A549 (cell line): ENCODE measurements at regions not wholly inside any gene's neighbourhood (a gene's known extent, or its start where the extent isn't known, plus 50 kb on each side); places are given as distances from the start of the nearest gene placed in this dataset.

Experiments
- ATAC-seq, 2 experiments: fragments of 200-7000 bp in 1 of 2; fragments of >200 bp in 1 of 2; cut with Nextera tagmentation in 1 of 2; cut with Tn5 transposase in 1 of 2; 3 replicates each; pipeline versions ENCODE4 v1.8.0 to v1.9.1; 2018 to 2020; ENCODE audit warnings: mild to moderate bottlenecking in 1 of 2, moderate library complexity in 1 of 2
- CTCF ChIA-PET: fragments of 300-600 bp; sonication (Branson Sonifier 250); formaldehyde crosslinking; extraction: SDS; loops from one replicate; lab custom pipeline; 2021; ENCODE audit warnings: antibody characterized with exemption, inconsistent platforms; lab: Yijun Ruan, JAX
- POLR2A ChIA-PET: fragments of 350-600 bp; formaldehyde crosslinking; extraction: SDS; loops from one replicate; lab custom pipeline; 2021; ENCODE audit warnings: antibody characterized with exemption, inconsistent platforms; lab: Yijun Ruan, JAX
- DNase-seq, 2 experiments: peaks; one replicate each; pipeline versions ENCODE4 v3.0.0 to v3.0.0-alpha.2; 2011 to 2016; ENCODE audit warnings: low read depth in 1 of 2, low spot score in 1 of 2
- FAIRE-seq: peaks from 2 replicates; lab custom pipeline; 2011; peaks lifted over from hg19 to GRCh38; lab: Jason Lieb, UNC
- H3K27ac ChIP-seq, 2 experiments: fragments of >200 bp; sonication (Bioruptor Twin); formaldehyde crosslinking; 3 replicates each; pipeline ENCODE4 v1.5.1; 2016 to 2017
- H3K4me1 ChIP-seq: fragments of >200 bp; sonication (Bioruptor Twin); formaldehyde crosslinking; 3 replicates; pipeline ENCODE4 v1.6.1; 2016
- H3K4me2 ChIP-seq: fragments of >200 bp; sonication (Bioruptor Twin); formaldehyde crosslinking; 3 replicates; pipeline ENCODE4 v1.6.1; 2016
- H3K4me3 ChIP-seq: fragments of >200 bp; sonication (Bioruptor Twin); formaldehyde crosslinking; 3 replicates; pipeline ENCODE4 v1.5.1; 2016
- H3K9me3 ChIP-seq: fragments of >200 bp; sonication (Bioruptor Twin); formaldehyde crosslinking; 3 replicates; pipeline ENCODE4 v1.6.1; 2016
- CTCF ChIP-seq: fragments of >200 bp; sonication (Bioruptor Twin); formaldehyde crosslinking; IDR thresholded peaks from 3 replicates; pipeline ENCODE4 v1.5.1; 2016
- HDAC2 ChIP-seq: fragments of 200-600 bp; sonication (generic); IDR thresholded peaks from 2 replicates; pipeline ENCODE4 v1.6.1; 2016
- HES2 ChIP-seq: fragments of >200 bp; sonication (Bioruptor Twin); formaldehyde crosslinking; IDR thresholded peaks from 2 replicates; pipeline ENCODE4 v1.6.1; 2016
- HMGXB4 ChIP-seq: fragments of 250-450 bp; sonication (Bioruptor Pico); IDR thresholded peaks from 2 replicates; pipeline ENCODE4 v1.5.0; 2021; ENCODE audit warnings: mild to moderate bottlenecking, moderate library complexity, borderline replicate concordance
- HOXA7 ChIP-seq: fragments of 250-450 bp; sonication (Bioruptor Pico); IDR thresholded peaks from 2 replicates; pipeline ENCODE4 v1.5.0; 2020; ENCODE audit warnings: mild to moderate bottlenecking, moderate library complexity
- JUN ChIP-seq, 2 experiments: fragments of >200 bp; sonication (Bioruptor Twin); formaldehyde crosslinking; IDR thresholded peaks; 2 replicates in 1 of 2; 3 replicates in 1 of 2; pipeline ENCODE4 v1.6.1; 2016 to 2017
- MAFK ChIP-seq: fragments of 450-650 bp; IDR thresholded peaks from 2 replicates; pipeline ENCODE4 v1.6.1; 2014; ENCODE audit not compliant: partially characterized antibody
- NPAS2 ChIP-seq: fragments of 250-450 bp; sonication (Bioruptor Pico); IDR thresholded peaks from 2 replicates; pipeline ENCODE4 v1.8.0; 2022; ENCODE audit warnings: mild to moderate bottlenecking, moderate library complexity, borderline replicate concordance
- RNF2 ChIP-seq: fragments of 200-600 bp; sonication (generic); IDR thresholded peaks from 2 replicates; pipeline ENCODE4 v1.6.1; 2016; ENCODE audit warnings: low read depth, mild to moderate bottlenecking, antibody characterized with exemption, moderate library complexity, borderline replicate concordance
- TFCP2L1 ChIP-seq: fragments of 250-450 bp; sonication (Bioruptor Pico); IDR thresholded peaks from 2 replicates; pipeline ENCODE4 v1.5.0; 2021; ENCODE audit warnings: mild to moderate bottlenecking
- WGBS: methylation state at CpG from one replicate; pipeline ENCODE4 v1.1.6; 2017; ENCODE audit errors: missing lambda C conversion rate; 5-methylcytosine and 5-hydroxymethylcytosine counted together

- Histone ChIP-seq H3K4me2 (no peak overlapping the region), H3K27ac (peak overlapping the region; percentile 55 to 82; a peak in 5 of 6 replicates), H3K9me3 (no peaks in the 10 kb centered on the region), H3K4me3 (no peak overlapping the region), H3K4me1 (peaks cover 26% of the 10 kb centered on the region)
- CTCF ChIA-PET: no interaction called here
- 95% methylated on average over 2 of the region's 2 CpGs for WGBS
- no peak for TF ChIP-seq RNF2
- no peak for TF ChIP-seq TFCP2L1 (CRISPR knock-in tag)
- no peak for TF ChIP-seq HES2
- TF ChIP-seq HOXA7 (CRISPR knock-in tag): no peak
- TF ChIP-seq HMGXB4 (CRISPR knock-in tag): no peak
- TF ChIP-seq CTCF: no peak
- TF ChIP-seq NPAS2 (CRISPR knock-in tag): no peak
- POLR2A ChIA-PET: no interaction called here
- FAIRE-seq: no peak
- ATAC-seq: no peak
- no peak for DNase-seq
Measured at GRCh38 chr3:177479630-177480029, 282.3 kb upstream of the TBL1XR1 start.

- no peak for ATAC-seq
- Histone ChIP-seq H3K4me2 (no peak overlapping the region), H3K4me1 (peaks cover 17% of the 10 kb centered on the region), H3K27ac (0 out of 6 replicates have a peak overlapping the region, but pooled peaks of 1 of the 2 experiments have one; percentile 6), H3K4me3 (no peak overlapping the region), H3K9me3 (no peaks in the 10 kb centered on the region)
- no peak for DNase-seq
- 90% methylated on average over 3 of the region's 3 CpGs for WGBS
- CTCF ChIA-PET: no interaction called here
- POLR2A ChIA-PET: no interaction called here
- peak; percentile 53 for TF ChIP-seq MAFK
- TF ChIP-seq JUN (IDR thresholded peaks at IDR 0.05): no peak
- no peak for FAIRE-seq
Measured at GRCh38 chr3:177481329-177481728, 284.0 kb upstream of the TBL1XR1 start.

GRCh38 chr3:177482048-177482691 lies 284.9 kb upstream of the TBL1XR1 start:
- no peak overlapping the region for H3K27ac ChIP-seq
- ChIA-PET CTCF (interaction anchor here (1.3 kb wide), 1 partner anchor 122 kb away, joined by 3 read pairs; no protein-coding TSS in a partner anchor), POLR2A (no interaction called here)
- no peaks in the 10 kb centered on the region for H3K9me3 ChIP-seq
- H3K4me1 ChIP-seq: peaks cover 17% of the 10 kb centered on the region
- DNase-seq: no peak
- no peak for FAIRE-seq
- no peak overlapping the region for H3K4me3 ChIP-seq
- no peak for ATAC-seq
- 61% methylated on average over 6 of the region's 6 CpGs for WGBS
- no peak overlapping the region for H3K4me2 ChIP-seq
- no peak for TF ChIP-seq CTCF
- no peak for TF ChIP-seq HES2
- TF ChIP-seq HDAC2: no peak
